ENCODE measurements at regions not wholly inside any gene's neighbourhood (a gene's known extent, or its start where the extent isn't known, plus 50 kb on each side); places are given as distances from the start of the nearest gene placed in this dataset.

DNA sequence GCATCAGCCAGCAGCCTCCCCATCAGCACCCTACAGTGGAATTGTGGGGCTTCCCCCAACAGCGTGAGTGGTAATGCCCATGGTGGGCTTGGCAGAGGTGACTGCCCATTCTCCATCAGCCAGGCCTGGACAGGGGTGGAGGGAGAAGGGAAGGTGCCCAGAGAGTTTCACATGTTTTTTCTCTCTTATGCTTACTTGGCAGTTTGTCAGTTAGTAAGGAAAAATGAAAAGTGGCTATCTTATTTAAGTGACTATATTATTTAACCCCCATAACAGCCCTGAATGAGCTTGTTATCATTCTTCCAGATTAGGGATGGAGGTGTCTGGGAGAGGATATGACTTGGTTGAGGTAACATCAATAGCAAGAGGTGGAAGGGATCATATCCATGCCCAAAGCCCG lies 921.7 kb downstream of the GRID1 start:
- TF ChIP-seq, protein P1, sequence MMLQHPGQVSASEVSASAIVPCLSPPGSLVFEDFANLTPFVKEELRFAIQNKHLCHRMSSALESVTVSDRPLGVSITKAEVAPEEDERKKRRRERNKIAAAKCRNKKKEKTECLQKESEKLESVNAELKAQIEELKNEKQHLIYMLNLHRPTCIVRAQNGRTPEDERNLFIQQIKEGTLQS (CRISPR knock-in tag; conservative IDR thresholded peaks at IDR 0.05): no peak
- TF ChIP-seq SMAD4 (CRISPR knock-in tag; IDR thresholded peaks at IDR 0.05) (no peak), ZBTB43 (CRISPR knock-in tag; IDR thresholded peaks at IDR 0.05) (no peak), NFATC4 (CRISPR knock-in tag; IDR thresholded peaks at IDR 0.05) (no peak), NR3C1 (CRISPR knock-in tag; conservative IDR thresholded peaks at IDR 0.05; ENCODE audit: low read depth) (no peak), NR2C2 (CRISPR knock-in tag; IDR thresholded peaks at IDR 0.05) (no peak), MAX (CRISPR knock-in tag; IDR thresholded peaks at IDR 0.05) (no peak), ZNF423 (CRISPR knock-in tag; IDR thresholded peaks at IDR 0.05) (no peak)
- TF ChIP-seq, protein P2, sequence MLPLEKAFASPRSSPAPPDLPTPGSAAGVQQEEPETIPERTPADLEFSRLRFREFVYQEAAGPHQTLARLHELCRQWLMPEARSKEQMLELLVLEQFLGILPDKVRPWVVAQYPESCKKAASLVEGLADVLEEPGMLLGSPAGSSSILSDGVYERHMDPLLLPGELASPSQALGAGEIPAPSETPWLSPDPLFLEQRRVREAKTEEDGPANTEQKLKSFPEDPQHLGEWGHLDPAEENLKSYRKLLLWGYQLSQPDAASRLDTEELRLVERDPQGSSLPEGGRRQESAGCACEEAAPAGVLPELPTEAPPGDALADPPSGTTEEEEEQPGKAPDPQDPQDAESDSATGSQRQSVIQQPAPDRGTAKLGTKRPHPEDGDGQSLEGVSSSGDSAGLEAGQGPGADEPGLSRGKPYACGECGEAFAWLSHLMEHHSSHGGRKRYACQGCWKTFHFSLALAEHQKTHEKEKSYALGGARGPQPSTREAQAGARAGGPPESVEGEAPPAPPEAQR (CRISPR knock-in tag; IDR thresholded peaks at IDR 0.05): no peak
- CTCF ChIA-PET: no interaction called here
- no peaks in the 10 kb centered on the region for H3K36me3 Mint-ChIP-seq
- H3K9me3 Mint-ChIP-seq: peaks cover 4% of the 10 kb centered on the region
- no peaks in the 10 kb centered on the region; the same call in 1 of the 2 replicates for H3K27me3 Mint-ChIP-seq (ENCODE audit: low read depth)
- no peak overlapping the region for H3K4me3 Mint-ChIP-seq
- peaks cover 4% of the 10 kb centered on the region for H3K4me1 Mint-ChIP-seq
- DNase-seq (ENCODE audit: low spot score) (no peak), ATAC-seq (no peak)
- no peak overlapping the region for H3K27ac Mint-ChIP-seq
- POLR2A ChIA-PET: no interaction called here

DNA sequence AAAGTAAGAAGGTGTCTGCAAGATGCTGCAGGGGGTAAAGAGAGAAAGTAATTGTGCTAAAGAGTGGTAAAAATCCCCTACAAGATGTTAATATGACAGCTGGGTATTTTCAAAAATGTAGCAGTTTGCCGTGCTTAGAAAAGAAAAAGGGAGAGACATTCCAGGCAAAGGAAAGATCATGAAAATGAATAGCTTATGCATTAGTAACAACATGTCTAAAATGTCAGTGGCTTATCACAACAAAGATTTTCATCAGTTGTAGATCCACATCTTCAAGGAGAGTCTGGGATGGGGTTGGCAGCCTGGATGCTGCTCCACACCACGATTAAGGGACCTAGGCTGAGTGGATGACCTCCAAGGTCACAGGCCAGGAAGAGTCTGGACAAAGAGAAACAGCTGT lies 920.9 kb downstream of the GRID1 start:
- H3K9me3 Mint-ChIP-seq: peaks cover 4% of the 10 kb centered on the region
- no peak for TF ChIP-seq GABPB1 (CRISPR knock-in tag; IDR thresholded peaks at IDR 0.05)
- TF ChIP-seq, protein P3, sequence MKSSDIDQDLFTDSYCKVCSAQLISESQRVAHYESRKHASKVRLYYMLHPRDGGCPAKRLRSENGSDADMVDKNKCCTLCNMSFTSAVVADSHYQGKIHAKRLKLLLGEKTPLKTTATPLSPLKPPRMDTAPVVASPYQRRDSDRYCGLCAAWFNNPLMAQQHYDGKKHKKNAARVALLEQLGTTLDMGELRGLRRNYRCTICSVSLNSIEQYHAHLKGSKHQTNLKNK (CRISPR knock-in tag; IDR thresholded peaks at IDR 0.05): no peak
- no peak for TF ChIP-seq ESRRA (CRISPR knock-in tag; IDR thresholded peaks at IDR 0.05; ENCODE audit: borderline replicate concordance)
- no peak for TF ChIP-seq E2F1 (CRISPR knock-in tag; IDR thresholded peaks at IDR 0.05)
- no peak for TF ChIP-seq JUN (CRISPR knock-in tag; IDR thresholded peaks at IDR 0.05)
- TF ChIP-seq GTF2I (CRISPR knock-in tag; conservative IDR thresholded peaks at IDR 0.05): no peak
- no peak for TF ChIP-seq CBFB (CRISPR knock-in tag; IDR thresholded peaks at IDR 0.05; ENCODE audit: low read depth)
- TF ChIP-seq CDX4 (CRISPR knock-in tag; IDR thresholded peaks at IDR 0.05; ENCODE audit: borderline replicate concordance): no peak
- TF ChIP-seq TCF7 (CRISPR knock-in tag; IDR thresholded peaks at IDR 0.05; ENCODE audit: low read depth): no peak
- TF ChIP-seq NR1H2 (CRISPR knock-in tag; IDR thresholded peaks at IDR 0.05): no peak
- TF ChIP-seq, protein P4, sequence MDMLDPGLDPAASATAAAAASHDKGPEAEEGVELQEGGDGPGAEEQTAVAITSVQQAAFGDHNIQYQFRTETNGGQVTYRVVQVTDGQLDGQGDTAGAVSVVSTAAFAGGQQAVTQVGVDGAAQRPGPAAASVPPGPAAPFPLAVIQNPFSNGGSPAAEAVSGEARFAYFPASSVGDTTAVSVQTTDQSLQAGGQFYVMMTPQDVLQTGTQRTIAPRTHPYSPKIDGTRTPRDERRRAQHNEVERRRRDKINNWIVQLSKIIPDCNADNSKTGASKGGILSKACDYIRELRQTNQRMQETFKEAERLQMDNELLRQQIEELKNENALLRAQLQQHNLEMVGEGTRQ (CRISPR knock-in tag; IDR thresholded peaks at IDR 0.05): no peak
- TF ChIP-seq FOXJ3 (CRISPR knock-in tag; IDR thresholded peaks at IDR 0.05; ENCODE audit: borderline replicate concordance): no peak
- no peak for TF ChIP-seq SOX15 (CRISPR knock-in tag; IDR thresholded peaks at IDR 0.05)
- no peak for TF ChIP-seq TP53 (CRISPR knock-in tag; IDR thresholded peaks at IDR 0.05)
- TF ChIP-seq NFATC4 (CRISPR knock-in tag; IDR thresholded peaks at IDR 0.05): no peak
- TF ChIP-seq CREM (CRISPR knock-in tag; IDR thresholded peaks at IDR 0.05): no peak
- TF ChIP-seq SP1 (CRISPR knock-in tag; conservative IDR thresholded peaks at IDR 0.05): no peak
- no peak for TF ChIP-seq ZNF263 (CRISPR knock-in tag; IDR thresholded peaks at IDR 0.05; ENCODE audit: low read depth)
- TF ChIP-seq PRRX2 (CRISPR knock-in tag; IDR thresholded peaks at IDR 0.05): no peak
- no peak for TF ChIP-seq MAX (CRISPR knock-in tag; IDR thresholded peaks at IDR 0.05)
- ChIA-PET CTCF (no interaction called here), POLR2A (no interaction called here)
- H3K36me3 Mint-ChIP-seq: no peaks in the 10 kb centered on the region
- H3K27me3 Mint-ChIP-seq (ENCODE audit: low read depth): no peaks in the 10 kb centered on the region; the same call in 1 of the 2 replicates
- no peak for ATAC-seq
- H3K4me1 Mint-ChIP-seq: peaks cover 4% of the 10 kb centered on the region
- DNase-seq (ENCODE audit: low spot score): no peak
- H3K27ac Mint-ChIP-seq: no peak overlapping the region
- H3K4me3 Mint-ChIP-seq: no peak overlapping the region

All from WTC11 (cell line).